IPS-NIHi7 (cell line): ENCODE measurements at regions not wholly inside any gene's neighbourhood (a gene's known extent, or its start where the extent isn't known, plus 50 kb on each side); places are given as distances from the start of the nearest gene placed in this dataset.

Source experiments
- DNase-seq: peaks from one replicate; pipeline ENCODE4 v3.0.0; 2012; ENCODE audit warnings: mixed read lengths; ENCODE audit errors: extremely low spot score

GRCh38 chr11:128226106-128226716 is 361.1 kb downstream of the ETS1 start:
- no peak for DNase-seq

- no peak for DNase-seq
These were observed 365.0 kb downstream of the ETS1 start for GRCh38 chr11:128222245-128222884.

- no peak for DNase-seq
These were observed 367.6 kb downstream of the ETS1 start for GRCh38 chr11:128219731-128220120.

- DNase-seq, result no peak
These were observed 371.2 kb downstream of the ETS1 start for GRCh38 chr11:128216198-128216597.

- no peak for DNase-seq
These were observed 372.0 kb downstream of the ETS1 start for GRCh38 chr11:128215238-128215882.

- DNase-seq, result no peak
These were observed 373.1 kb downstream of the ETS1 start for GRCh38 chr11:128214263-128214662.

- DNase-seq, result no peak
These were observed 373.9 kb downstream of the ETS1 start for GRCh38 chr11:128213461-128213860.

- DNase-seq, result no peak
These were observed 375.0 kb downstream of the ETS1 start for GRCh38 chr11:128212324-128212723.

GRCh38 chr11:128210148-128210940 is 377.0 kb downstream of the ETS1 start:
- peak; percentile 75 for DNase-seq

- no peak for DNase-seq
These were observed 378.3 kb downstream of the ETS1 start for GRCh38 chr11:128209138-128209435.

- DNase-seq, result no peak
These were observed 378.8 kb downstream of the ETS1 start for GRCh38 chr11:128208329-128209137.

GRCh38 chr11:128207861-128208321 is 379.5 kb downstream of the ETS1 start:
- no peak for DNase-seq

GRCh38 chr11:128206461-128206860 is 380.9 kb downstream of the ETS1 start:
- no peak for DNase-seq

GRCh38 chr11:128205796-128206195 is 381.6 kb downstream of the ETS1 start:
- DNase-seq, result no peak

- DNase-seq, result no peak
These were observed 382.5 kb downstream of the ETS1 start for GRCh38 chr11:128204898-128205297.

- DNase-seq, result no peak
These were observed 385.6 kb downstream of the ETS1 start for GRCh38 chr11:128201801-128202200.

- DNase-seq, result no peak
These were observed 386.3 kb downstream of the ETS1 start for GRCh38 chr11:128201009-128201408.

- no peak for DNase-seq
These were observed 386.9 kb downstream of the ETS1 start for GRCh38 chr11:128200467-128200866.

- no peak for DNase-seq
These were observed 389.1 kb downstream of the ETS1 start for GRCh38 chr11:128198216-128198772.

- DNase-seq, result no peak
These were observed 391.1 kb downstream of the ETS1 start for GRCh38 chr11:128196235-128196634.

GRCh38 chr11:128195756-128196155 is 391.6 kb downstream of the ETS1 start:
- no peak for DNase-seq
